ENCODE measurements at regions not wholly inside any gene's neighbourhood (a gene's known extent, or its start where the extent isn't known, plus 50 kb on each side); places are given as distances from the start of the nearest gene placed in this dataset.
"Not testable (repeated sequence)": the region's sequence is repeated elsewhere in the genome, so short reads cannot be mapped to it uniquely, and the experiment has no call there.

DNA sequence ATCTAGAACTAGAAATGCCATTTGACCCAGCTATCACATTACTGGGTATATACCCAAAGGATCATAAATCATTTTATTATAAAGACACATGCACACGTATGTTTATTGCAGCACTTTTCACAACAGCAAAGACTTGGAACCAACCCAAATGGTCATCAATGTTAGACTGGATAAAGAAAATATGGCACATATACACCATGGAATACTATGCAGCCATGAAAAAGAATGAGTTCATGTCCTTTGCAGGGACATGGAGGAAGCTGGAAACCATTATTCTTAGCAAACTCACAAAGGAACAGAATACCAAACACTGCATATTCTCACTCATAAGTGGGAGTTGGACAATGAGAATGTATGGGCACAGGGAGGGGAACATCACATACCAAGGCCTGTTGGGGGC, 233.7 kb downstream of the RCHY1 start:
- TF ChIP-seq, protein P1, sequence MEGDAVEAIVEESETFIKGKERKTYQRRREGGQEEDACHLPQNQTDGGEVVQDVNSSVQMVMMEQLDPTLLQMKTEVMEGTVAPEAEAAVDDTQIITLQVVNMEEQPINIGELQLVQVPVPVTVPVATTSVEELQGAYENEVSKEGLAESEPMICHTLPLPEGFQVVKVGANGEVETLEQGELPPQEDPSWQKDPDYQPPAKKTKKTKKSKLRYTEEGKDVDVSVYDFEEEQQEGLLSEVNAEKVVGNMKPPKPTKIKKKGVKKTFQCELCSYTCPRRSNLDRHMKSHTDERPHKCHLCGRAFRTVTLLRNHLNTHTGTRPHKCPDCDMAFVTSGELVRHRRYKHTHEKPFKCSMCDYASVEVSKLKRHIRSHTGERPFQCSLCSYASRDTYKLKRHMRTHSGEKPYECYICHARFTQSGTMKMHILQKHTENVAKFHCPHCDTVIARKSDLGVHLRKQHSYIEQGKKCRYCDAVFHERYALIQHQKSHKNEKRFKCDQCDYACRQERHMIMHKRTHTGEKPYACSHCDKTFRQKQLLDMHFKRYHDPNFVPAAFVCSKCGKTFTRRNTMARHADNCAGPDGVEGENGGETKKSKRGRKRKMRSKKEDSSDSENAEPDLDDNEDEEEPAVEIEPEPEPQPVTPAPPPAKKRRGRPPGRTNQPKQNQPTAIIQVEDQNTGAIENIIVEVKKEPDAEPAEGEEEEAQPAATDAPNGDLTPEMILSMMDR (optimal IDR thresholded peaks at IDR 0.05 in 1 of 3, IDR thresholded peaks at IDR 0.05 in 1 of 3, conservative IDR thresholded peaks at IDR 0.05 in 1 of 3; ENCODE audit: extremely low read depth in 1 of 3, insufficient read depth in 2 of 3, low read length in 3 of 3) = not testable (repeated sequence)
- not testable (repeated sequence) for TF ChIP-seq EZH2 (IDR thresholded peaks at IDR 0.05; ENCODE audit: low read length)

All from keratinocyte (primary cell).